GM21528 (cell line): ENCODE measurements at regions not wholly inside any gene's neighbourhood (a gene's known extent, or its start where the extent isn't known, plus 50 kb on each side); places are given as distances from the start of the nearest gene placed in this dataset.

ENCODE experiments used
- ATAC-seq: cut with Tn5 transposase; IDR thresholded peaks from one replicate; pipeline ENCODE4 v1.9.1; 2021; ENCODE audit warnings: mild to moderate bottlenecking, moderate library complexity; ENCODE audit not compliant: unreplicated experiment, low FRiP score

DNA sequence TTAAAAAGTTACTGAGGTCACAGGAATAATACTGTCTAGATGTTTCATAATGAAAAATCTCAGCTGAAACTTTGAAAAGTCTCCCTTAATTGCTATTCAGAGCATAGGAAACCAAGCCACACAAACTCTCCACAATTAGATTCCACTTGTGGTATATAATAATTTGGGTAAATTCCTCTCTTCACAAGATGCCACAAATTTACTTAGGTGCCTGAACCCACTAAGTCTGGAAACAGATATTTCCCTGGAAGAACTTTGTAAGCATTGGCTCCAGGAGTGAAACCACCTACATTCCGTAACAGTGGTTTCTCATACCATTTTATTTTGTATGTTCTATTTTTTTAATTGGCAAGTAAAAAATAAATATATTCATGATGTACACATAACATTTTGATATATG, 493.4 kb downstream of the SEMA3D start:
- ATAC-seq, result no peak

DNA sequence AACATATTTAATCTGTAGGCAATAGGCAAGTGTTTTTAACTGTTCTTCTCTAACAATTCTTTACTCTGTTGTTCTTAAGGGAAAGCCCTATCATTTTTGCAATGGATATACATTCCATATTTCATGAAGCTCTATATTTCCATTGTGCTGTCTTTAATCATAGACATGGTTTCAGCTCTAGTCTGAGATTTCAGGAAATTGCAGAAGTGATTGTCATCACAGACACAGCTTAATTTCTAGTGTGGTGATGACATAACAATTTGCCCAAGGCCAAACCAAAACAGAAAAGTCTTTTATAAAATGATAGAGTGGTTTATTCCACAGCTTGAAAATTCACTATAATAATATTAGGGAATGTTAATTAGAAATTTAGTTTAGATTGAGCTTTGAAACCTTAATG, 494.1 kb upstream of the SEMA3A start:
- no peak for ATAC-seq

DNA sequence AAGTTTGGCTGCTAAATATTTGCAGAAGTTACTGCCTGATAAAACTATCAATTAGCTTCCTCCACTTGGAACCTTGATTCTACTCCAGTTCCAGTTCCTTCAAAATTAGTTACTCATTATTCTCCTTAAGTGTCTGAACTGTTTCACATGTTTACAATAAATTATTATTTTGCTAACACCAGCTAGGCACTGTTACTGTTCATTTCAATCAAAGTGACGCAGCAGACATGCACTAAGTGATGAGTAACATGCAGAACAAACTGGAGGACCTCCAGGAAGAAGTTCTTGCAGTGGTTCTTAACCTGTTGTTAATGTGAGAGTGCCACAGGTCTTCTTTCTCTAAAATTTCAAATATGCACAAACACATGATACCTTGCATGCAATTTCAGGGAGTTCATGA, 491.8 kb upstream of the SEMA3A start:
- no peak for ATAC-seq

DNA sequence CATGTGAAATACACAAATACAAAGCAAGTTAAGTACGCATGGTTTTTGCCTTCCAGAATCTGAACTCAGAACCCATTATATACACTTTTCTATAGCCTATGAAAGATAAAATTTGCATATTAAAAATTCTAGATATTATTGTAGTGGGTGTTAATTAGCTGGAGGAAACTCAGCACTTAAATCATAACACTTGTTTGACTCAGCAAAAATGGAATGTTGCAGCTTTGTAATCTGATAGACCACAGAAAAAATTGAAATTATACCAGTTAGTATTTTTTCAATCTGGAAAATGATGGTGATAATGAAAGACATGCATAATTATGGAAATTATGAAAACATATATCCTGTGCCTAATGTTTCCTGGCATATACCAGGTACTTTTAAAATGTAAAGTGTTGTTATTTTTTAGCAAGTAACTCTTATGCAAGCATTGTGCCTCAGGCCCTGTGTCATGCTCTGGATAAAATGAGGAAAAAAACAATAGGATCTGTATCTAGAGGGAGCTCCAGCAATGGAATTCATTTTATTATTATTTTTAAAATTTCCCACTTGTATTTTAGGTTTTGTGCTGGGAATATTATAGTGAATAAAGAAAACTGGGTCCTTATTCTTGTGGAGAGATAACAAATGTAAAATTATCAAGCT, 490.4 kb upstream of the SEMA3A start:
- ATAC-seq, result no peak

DNA sequence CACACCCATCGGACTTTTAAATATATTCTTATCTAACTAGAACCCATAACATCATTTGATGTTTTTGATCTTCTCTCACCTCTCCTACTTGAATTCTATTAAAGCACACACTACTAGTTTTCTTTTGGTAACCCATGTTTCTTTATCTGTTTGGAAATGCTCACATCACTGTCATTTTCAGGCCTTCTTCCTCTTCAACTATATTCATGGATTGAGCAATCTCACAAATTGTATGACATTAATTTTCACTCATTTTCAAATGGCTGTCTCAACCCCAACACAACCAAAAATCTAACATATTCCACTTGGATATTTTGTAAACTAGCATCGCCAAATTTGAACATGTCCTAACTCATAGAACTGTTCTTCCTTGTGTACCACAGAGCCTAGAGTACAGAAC, 488.0 kb upstream of the SEMA3A start:
- ATAC-seq, result no peak

- no peak for ATAC-seq
Measured at GRCh38 chr7:84678841-84679240, 484.3 kb upstream of the SEMA3A start.

- no peak for ATAC-seq
Measured at GRCh38 chr7:84677117-84677732, 482.6 kb upstream of the SEMA3A start.

DNA sequence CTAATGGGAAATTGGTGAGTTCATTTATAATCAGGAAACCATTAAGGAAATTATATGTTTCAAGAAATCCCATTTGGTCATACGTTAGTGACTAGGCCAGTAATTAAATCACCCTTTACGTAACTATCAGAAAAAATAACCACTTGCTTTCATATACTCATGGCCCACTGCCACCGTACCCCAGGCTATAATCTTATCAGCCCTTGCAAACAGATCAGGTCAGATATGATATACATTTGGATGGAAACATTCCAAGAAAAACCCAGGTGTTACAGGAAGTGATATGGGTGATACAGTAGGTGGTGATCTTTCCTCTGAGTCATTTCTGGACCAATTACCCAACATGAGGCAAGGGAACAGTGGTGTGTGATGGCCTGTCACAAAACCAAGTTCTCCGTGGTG, 481.0 kb upstream of the SEMA3A start:
- ATAC-seq, result no peak

DNA sequence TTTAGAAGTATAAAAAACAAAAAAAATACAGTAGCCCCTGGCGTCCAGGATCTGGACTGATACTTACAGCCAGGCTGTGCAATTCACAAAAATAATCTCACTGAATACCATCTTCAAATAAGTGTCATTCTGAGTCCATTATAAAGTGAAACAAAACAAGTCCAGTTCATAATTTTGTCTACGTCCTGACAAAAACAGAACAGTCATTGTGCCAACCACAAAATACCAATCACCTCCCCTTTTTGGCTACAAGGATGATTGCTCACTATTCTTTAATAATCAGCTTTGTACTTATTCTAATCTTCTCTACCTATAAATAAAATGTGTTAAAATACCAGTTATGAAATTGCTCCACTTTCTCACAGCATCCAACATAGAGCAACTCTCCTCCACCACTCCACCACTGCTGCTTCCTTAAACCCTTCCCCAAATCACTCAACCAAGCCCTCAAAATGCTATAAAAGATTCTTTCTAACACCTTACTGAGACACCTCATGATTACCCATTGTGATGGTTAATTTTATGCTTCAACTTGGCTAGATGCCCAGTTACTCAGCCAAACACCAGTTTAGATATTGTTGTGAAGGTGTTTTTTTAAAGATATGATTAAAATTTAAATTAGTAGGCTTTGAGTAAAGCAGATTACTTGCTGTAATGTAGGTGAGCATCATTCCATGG, 479.8 kb upstream of the SEMA3A start:
- ATAC-seq, result no peak

DNA sequence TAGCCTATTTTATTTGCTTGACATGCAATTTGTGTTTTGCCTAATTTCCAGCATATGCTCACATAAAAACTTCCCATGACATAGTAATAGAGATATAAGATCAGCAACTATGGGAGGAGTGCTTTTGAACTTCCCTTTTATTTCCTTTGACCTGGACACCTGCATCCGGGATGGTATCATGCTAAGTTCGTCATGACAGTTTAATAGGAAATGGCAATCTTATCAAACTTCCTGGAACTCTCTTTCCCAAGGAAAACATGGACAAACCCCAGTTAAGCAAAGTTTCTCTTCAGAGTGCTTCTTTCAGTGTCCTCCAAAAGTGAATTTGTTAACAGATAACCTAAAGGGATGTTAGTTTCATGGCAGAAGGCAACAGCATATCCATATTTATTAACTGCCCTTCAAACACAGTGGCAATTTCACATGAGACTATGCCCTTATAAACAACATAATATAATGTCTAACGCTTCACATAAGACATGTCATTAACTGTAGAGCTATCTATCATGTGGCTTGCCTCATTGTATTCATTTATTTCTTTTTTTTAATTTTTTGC, 474.7 kb upstream of the SEMA3A start:
- ATAC-seq, result no peak

GRCh38 chr7:84668116-84668515, 473.5 kb upstream of the SEMA3A start:
- no peak for ATAC-seq

DNA sequence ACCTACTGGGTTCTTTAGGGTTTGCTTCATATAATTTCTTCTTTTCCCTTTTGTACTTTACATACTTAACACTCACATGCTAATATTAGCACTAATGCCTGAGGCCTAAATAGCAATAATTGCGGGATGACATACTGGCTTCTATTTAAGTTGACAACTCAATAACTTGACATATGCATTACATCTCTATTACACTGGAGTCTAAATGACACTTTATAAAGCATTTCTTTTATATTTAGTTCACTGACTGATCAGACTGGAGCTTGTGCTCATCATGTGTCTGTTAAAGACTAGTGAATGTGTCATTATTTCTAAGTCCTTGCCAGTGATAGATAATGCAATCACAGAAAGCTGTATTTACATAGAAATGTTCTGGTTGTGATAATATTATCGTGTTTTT, 472.1 kb upstream of the SEMA3A start:
- ATAC-seq, result no peak

GRCh38 chr7:84665339-84665738, 470.8 kb upstream of the SEMA3A start:
- no peak for ATAC-seq

DNA sequence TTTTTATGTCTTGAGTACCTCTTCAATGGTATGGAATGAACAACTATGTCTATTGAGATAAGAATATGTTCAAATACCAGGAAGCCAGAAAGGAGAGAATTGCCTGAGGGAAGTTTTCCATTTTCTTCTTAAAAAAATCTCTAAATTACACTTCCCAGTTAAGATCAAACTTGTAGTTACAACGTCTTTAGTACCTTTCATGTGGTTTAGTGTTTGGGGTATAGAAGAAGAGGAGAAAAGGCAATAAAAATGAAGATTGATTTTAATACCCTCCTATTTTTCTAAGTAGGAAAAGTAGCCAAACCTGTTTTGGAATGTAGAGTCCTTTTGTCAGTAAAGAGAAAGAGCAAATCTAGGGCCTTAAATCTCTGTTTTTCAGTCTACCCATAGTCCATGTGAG, 470.0 kb upstream of the SEMA3A start:
- ATAC-seq, result no peak

DNA sequence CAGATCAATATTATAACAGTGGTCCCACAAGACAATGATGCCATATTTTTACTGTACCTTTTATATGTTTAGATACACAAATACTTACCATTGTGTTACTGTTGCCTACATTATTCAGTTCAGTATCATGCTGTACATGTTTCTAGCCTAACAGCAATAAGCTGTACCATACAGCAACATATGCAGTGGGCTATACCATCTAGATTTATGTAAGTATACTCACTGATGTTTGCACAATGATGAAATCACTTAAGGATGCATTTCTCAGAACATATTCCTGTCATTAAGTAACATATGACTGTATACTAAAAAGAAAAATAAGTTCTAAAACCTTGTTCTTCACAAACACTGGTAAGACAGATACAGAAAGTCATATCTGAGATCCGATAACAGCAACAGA, 468.6 kb upstream of the SEMA3A start:
- ATAC-seq, result no peak

DNA sequence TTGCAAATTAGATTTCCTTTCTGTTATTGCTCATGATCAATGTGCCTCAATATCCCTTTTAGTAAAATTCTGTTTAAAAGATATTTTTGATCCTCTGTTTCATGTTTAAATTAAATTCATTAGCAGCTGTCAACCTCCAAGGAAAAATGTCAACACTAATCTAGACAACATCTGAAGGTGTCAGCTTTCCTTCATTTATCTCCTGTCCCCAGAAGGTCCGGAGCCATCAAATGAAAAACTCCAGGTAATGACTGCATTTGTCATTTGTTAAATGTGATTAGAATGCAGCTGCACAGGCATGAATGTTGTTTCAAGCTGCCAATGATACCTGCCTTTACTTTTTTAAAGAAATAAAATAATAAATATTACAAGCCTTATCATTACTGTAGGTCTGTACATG, 463.7 kb upstream of the SEMA3A start:
- no peak for ATAC-seq

GRCh38 chr7:84654273-84654672, 459.7 kb upstream of the SEMA3A start:
- ATAC-seq, result no peak

DNA sequence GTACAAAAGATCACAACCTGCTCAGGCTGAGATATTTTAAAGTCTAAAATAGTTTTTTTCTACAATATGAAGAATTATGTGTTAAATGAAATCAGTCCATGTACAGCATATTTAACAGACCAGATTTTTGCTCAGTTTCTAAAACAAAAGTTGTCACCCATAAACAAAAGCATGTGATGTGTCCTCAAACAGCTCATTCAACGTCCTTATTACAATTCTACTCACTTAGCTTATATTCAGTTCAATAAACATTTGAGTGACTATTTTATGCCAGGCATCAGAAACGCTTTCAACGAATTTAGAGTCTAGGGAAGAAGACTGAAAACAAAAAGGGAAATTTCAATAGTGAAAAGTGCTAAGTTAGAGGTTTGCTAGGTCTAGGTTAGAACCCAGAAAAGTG, 457.3 kb upstream of the SEMA3A start:
- no peak for ATAC-seq

GRCh38 chr7:84647797-84648757, 453.5 kb upstream of the SEMA3A start:
- no peak for ATAC-seq

DNA sequence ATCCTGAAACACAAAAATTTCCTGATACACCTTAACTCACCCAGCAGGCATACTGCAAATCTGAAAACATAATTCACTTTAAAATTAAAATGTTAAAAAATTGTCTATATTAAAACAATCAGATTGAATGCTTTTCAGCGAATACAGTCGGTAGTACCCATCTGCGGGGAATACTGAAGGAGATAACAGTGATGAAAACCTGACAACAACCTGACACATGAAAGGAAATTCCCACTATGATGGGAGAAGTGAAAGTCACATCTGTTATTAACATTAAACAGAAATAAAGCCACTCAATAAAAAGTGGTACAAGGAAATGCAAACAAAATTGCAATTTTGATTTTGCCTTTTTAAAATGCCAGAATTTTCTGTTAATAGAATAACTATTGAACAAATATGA, 448.0 kb upstream of the SEMA3A start:
- ATAC-seq, result no peak

DNA sequence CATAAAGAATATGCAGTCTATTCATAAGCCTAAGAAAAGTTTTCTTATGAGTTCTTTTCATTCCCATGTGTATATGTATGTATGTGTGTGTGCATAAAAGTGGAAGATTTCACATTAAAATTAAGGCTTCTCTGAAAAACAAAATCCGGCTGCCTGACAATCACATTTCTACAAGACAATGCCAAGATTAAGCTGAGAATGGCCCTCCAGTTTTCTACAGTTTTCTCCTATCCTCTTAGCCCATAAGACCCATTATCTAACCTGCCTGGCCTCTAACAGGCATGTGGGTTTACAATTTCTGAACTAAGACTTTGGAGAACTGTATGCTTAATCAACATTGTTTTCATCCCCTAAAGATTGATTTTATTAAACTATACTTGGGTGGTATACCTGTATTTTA, 446.0 kb upstream of the SEMA3A start:
- no peak for ATAC-seq
